Stimulated activated CD4-positive, alpha-beta T cell treated with anti-CD3 and anti-CD28 coated beads, Interleukin-15, amount 100 ng/mL, for 48 hours (primary cell): ENCODE measurements at regions not wholly inside any gene's neighbourhood (a gene's known extent, or its start where the extent isn't known, plus 50 kb on each side); places are given as distances from the start of the nearest gene placed in this dataset.
"Not testable (repeated sequence)": the region's sequence is repeated elsewhere in the genome, so short reads cannot be mapped to it uniquely, and the experiment has no call there.

Experiments used
- DNase-seq, 2 donors: peaks; one replicate each; pipeline ENCODE4 v3.0.0-alpha.2; 2020; ENCODE audit warnings: low read depth in 2 of 2

DNA sequence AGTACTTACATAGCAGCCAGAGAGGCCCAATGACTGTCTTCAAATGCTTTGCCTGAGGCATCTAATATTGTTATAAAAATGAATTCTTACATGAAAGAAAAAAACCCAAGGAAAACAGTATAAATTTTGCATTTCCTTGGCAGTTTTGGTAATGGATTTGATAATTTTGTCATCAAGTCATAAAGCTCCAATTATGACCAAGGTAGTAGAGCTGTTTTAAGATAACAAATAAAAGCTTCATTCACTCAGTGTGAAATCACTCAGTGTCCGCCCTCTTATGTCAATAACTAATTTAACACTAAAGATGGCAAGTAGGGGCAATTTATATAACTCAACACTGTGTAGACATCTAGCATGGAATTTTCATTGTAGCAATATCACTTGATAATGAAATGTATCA is 193.9 kb downstream of the ANKRD7 start:
- no peak for DNase-seq

DNA sequence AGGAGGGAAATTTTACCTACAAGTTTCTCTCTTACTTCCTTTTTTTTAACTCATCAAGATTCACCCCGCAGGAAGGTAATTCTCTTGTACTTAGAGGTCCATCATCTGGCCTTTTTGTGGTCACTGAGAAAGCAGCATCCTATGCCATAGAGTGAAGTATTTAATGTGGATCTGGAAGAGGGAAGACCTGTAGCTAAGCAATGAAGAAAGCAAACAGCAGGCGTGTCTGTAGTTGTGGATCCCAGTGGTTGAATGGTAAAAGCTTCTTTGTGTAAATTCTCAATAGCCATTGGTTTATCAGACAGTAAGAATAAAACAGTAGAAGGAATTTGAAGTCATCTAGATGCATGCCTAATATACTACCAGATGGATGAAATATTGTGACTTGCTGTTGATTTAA is 196.4 kb downstream of the ANKRD7 start:
- no peak for DNase-seq

DNA sequence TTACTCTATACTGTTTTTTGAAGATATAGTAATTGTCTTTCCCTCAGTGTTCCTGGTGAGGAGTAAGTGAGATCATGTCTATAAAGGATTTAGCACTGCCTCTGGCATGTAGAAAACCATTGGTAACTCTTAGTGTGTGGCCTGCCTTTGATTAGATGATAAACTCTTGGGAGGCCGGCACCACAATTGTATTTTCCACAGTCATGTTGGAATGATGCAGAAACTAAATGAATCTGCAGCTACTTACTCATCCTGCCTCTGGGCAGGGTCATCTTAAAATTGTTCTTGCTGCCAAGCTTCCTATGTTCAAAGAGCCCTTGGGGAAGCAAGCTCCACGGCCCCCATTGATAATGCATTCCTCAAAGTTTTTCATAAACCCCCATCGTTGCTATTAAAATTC is 204.6 kb downstream of the ANKRD7 start:
- DNase-seq, result no peak

DNA sequence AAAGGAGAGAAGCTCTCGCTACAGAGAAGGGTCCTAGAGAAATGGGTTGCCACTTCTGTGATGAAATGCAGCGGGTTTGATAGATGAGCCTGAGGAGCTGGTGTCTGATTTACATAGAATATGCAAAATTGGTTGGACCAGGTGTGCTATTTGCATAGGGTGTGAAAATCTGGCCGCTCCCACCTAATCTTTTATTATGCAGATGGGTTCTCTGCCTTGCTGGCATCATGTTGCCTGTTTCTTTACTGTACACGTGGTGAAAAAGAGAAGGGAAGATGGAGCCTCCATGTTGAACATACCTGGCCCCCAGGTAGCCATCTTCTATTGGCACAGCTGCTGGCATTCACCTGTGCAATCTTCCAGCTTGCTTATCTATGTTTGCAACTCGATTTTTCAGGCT is 212.2 kb downstream of the ANKRD7 start:
- DNase-seq, result no peak

DNA sequence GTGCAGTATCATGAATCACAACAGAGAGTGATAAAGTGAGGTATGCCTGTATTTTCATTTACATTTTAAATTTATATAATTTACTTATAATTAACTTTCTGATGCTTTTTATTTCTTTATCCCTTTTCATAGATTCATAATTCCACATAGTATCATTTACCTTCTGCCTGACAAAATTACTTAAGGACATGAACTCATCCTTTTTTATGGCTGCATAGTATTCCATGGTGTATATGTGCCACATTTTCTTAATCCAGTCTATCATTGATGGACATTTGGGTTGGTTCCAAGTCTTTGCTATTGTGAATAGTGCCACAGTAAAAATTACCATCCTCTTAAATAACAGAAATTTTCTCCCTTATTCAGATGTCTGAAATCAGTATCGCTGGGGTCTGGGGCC is 224.5 kb downstream of the ANKRD7 start:
- DNase-seq, result not testable (repeated sequence)

DNA sequence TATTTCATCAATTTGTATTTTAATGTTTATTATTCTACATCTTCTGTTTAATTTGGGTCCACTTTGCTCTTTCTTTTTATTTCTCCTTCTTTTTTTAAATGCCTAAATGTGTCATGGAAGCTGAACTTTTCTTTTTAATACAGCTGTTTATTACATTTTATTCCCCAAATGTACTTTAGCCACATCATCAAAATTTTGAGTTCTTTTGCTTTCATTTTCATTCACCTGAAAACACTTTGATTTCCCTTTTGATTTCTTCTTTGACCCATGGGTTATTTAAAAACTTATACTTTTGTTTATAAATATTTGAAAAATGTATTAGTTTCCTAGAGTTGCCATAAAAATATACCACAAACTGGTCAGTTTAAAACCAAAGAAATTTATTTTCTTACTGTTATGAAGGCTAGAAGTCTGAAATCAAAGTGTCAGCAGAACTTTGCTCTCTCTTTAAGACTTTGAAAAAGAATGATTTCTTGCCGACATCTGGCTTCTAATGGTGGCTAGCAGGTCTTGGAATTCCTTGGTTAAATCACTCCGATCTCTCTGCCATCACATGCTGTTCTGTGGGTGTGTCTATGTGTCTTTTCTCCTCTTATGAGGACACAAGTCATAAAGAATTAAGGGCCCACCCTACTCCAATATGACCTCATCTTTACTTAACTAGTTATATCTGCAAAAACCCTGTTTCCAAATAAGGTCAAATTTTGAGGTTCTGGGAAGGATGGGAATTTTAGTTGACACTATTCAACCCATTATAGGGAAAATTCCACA is 225.5 kb downstream of the ANKRD7 start:
- no peak for DNase-seq

DNA sequence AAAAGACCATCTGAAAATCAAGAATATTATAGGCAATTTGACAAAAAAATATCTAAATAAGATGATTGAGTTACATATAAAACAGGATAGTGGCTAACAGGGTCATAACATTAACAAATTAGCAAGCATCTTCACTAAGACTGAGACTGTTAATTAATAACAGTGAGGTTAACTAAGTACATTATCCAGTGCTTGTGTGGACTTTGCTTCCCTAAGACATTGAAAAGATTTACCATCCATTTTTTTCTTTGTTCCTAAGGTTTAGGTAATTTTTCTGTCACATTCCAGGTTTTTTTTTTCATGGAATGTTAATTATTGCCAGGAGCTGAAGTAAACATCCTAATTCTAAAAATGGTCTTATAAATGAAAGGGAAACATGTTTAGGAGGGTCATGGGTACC is 227.6 kb downstream of the ANKRD7 start:
- no peak for DNase-seq

DNA sequence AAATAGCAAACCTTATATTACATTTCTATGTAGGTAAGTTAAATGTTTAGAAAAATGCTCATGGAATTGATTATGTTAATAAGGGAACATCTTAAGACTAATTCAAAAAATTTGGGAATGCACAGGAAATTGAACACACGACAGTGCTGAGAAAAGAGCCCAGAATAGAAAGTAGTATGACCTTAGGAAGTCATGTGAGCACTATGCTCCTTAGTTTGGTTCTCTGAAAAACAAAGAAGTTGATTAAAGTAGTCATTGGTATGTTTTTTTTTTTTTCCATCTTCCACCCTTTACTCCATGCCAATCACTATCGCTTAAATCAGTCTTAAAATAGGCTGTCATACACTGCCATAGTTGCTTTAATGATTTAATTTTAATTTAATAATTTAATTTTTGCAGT is 242.9 kb downstream of the ANKRD7 start:
- DNase-seq, result no peak

DNA sequence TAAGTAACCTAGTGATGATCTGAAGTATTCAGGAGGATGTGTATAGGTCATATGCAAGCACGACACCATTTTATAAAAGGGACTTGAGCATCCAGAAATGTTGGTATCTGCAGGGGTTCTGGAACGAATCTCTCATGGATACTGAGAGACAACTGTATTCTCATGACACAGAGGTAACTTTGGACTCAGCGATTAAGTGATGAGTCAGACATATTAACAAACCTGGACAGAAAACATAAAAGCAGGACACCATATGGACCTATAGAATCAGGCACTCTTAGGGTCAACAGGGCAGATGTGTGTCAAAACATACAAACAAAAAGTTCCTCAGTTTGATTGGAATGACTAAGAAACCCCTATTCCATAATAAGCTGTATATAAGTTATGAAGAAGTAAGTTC is 248.1 kb downstream of the ANKRD7 start:
- DNase-seq, result no peak

DNA sequence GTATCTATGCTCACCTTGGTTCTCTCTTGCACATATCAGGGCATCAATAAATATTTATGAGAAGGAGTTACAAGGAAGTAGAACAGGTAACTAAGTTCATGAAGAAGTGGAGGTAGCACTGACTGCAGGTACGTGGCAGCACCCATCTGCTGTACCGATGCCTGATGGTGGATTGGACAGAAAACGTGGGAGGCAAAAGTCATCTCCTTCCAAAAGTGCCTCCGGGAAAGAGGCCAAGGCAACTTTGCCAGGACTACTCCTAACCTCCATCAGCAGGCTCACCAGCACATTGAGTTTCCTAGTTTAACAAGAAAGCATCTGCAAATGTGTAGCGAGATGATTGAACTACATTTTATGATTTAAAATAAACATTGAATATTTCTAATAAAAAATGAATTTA is 248.8 kb downstream of the ANKRD7 start:
- no peak for DNase-seq

DNA sequence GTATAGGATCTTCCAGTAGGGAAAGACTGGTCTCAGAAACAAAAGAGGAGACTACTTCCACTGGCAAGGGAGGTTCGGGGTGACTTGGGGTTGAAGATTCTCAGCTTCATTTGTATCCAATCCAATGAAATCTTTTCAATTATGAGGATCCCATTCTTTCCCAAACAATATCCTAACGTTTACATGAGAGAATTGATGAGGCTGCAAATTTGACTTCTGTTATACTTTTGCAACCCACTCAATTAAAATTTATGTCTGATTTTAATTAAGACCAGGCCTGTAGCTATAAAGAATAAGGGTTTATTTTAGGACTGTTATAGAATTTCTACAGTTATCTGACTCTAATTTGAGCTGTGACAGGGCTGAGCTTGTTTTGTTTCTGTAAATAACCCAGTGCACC is 251.5 kb downstream of the ANKRD7 start:
- no peak for DNase-seq

DNA sequence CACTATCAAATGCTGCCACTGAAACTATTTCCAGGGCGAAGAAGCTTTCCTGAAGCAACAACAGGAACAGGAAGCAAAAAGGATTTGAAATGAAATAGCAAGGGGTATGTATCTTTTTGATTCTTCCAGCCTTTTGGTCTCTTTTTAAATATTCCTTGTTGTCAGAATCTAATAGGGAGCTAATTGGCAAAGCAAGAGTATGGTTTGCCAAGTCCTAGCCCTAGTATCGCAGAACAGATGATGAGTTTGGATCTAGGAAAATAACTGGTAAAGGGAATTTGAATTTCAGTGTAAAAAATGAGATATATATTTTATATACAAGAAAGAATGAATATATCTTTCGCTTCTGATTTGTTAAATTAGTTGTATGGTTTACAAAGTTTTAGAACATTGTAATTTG is 252.5 kb downstream of the ANKRD7 start:
- no peak for DNase-seq

DNA sequence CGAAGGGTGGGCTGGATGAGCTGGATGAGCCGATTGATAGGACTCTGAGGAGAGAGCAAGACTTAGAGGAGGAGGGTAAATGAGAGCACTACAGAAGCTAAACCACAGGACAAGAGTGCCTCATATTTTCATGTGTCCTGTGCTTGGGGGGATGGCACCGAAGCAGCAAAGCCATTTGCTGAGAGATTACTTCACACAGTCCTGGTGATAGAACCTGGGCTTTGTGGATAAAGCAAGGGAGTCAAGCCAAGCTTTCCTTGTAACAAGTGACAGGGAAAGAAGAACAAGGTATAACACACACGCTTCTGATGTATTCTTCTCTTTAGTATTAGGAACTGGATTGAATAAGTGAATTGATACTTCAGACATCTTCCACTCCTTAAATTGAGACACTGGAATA is 253.7 kb downstream of the ANKRD7 start:
- DNase-seq, result no peak

DNA sequence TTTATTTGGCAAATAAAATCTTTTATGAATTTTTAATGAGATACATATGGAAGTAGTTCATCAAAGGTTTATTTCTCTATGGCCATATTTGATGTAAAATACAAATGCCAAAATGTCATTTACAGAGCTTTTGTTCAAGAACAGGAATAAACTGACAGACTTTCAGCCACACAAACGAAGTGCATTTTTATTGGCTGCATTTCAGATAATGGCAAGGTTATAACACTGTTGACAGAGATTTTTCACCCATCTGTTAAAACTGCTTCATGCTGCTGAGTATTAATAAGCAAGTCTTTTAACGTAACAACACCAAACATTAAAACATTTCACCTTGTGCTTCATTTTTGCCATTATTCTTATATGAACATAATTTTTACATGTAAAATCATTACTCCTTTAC is 254.4 kb downstream of the ANKRD7 start:
- no peak for DNase-seq

DNA sequence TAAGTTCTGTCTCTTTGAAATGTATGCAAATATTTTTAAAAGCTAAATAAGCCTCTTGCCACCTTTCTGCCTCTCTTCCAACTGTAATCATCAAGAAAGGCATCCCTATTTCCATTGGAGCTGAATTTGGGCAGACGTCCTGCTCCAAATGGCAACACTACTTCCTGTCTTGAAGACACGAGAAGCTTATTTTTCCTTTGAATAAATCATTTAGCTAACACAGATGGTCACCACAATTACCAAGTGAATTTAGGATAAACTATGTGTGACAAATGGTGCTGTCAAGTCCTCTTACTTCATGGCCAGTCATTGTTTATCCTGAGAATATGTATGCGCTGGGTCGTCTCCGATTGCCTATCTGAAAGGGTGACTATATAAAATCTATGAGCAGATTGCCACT is 268.0 kb downstream of the ANKRD7 start:
- no peak for DNase-seq

DNA sequence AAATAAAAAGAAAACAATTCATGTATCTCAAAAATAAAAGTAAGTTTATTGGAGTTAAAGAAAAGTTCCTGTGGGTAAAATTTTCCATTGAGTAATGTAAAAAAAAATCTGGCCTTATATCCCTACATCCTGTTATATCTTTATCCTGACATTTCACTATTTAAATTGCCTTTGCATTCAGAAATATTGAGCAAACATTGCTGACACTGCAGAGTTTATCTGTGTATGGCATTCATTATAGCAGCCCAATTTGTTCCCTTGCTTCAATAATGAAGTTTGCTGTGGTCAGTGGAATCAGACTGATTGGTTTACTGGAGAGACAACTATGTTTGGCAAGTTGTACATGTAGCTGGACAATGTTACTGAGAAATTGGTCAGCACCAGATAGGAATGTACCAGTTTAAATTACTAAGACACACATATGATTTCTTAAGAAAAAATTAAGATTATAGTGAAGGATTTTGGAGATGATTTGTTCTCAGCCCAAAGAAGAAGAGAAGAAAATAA is 271.7 kb downstream of the ANKRD7 start:
- no peak for DNase-seq

DNA sequence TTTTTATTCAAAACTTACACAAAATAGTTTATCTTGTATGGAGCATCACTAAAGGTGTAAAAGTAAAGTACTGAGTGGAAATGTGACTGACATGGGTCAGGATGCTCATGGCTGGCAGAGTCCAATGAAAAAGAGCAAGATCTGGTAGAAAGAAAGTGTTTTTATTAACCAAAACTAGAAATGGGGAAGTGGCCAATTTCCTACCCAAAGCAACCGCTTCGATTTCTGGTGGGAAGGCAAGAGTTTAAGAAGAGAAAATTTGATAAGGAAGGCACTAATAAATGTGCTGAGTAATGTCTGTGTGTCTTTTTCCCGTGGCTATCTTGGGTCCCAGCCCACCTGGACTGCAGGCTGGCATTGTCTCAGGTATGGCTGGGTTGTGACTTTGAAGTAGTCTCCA is 277.7 kb downstream of the ANKRD7 start:
- no peak for DNase-seq

DNA sequence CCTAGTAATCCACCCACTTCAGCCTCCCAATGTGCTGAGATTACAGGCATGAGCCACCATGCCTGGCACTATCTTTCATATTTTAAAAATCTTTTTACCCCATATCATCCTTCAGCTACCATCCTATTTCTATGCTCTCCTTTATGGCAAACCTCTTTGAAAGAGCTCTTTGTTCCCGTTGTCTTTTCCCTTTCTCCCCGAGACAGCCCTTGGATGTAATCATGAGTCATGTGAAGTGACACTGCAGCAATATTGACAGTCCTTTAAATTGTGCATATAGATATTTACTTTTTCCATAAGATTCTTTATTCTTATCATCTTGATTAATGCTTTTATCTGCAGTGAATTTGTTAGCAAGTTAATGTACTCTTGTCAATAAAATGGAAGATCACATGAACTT is 286.6 kb downstream of the ANKRD7 start:
- no peak for DNase-seq

DNA sequence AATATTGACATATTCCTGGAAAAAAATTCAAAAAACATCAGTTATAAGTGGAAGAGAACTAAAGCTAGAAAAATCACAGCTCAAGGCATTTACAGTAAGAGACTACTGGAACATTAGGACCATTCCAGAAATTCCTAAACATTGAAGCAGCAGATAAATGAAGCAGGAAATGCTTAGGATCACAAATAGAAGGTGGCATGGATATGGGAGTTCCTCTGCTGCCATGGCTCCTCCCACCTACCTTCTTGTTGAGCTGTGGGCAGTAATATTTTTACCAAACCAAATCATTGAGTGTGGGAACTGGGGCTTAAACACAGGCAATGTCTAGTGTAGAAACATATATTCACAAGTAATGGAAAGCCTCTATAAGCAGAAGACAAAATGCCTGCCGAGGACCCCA is 292.8 kb downstream of the ANKRD7 start:
- DNase-seq, result no peak

DNA sequence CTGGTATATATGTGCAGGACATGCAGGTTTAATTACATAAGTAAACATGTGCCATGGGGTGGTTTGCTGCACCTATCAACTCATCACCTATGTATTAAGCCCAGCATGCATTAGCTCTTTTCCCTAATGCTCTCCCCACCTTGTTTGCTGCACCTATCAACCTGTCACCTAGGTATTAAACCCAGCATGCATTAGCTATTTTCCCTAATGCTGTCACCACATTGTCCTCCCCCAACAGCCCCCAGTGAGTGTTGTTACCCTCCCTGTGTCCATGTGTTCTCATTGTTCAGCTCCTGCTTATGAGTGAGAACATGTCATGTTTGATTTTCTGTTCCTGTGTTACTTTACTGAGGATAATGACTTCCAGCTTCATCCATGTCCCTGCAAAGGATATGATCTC is 300.5 kb downstream of the ANKRD7 start:
- DNase-seq, result no peak

DNA sequence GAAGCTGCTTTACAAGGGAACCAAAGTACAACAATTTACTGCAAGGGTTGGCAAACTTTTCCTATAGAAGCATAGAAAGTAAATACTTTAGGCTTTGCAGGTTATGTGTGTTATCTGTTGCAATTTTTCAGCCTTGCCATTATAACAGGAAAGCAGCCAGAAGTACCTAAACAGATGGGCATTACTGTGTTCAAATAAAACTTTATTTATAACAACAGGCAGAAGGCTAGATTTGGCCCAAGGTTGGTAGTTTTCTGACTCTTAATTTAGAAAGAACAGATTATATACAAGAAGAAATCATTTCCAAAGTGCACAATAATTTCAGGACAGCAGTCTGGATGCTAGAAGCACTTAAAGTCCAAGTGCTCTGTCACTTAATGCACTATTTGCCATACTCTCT is 307.1 kb downstream of the ANKRD7 start:
- no peak for DNase-seq

DNA sequence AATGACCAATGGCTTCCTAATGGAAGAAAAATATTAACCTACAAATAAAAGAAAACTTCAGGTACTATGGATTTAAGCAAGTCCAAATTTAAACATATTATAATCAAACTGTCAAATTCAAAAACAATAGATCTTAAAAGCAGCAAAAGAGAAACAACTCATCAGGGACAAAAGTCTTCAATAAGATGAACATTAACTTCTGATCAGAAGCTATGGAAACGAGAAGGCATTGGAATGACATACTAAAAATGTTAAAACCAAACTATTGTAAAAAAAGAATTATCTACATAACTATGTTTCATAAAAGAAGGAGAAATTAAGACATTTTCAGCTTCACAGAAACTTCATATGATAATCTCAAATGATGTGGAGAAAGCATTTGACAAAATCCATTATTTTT is 334.7 kb downstream of the ANKRD7 start:
- no peak for DNase-seq

DNA sequence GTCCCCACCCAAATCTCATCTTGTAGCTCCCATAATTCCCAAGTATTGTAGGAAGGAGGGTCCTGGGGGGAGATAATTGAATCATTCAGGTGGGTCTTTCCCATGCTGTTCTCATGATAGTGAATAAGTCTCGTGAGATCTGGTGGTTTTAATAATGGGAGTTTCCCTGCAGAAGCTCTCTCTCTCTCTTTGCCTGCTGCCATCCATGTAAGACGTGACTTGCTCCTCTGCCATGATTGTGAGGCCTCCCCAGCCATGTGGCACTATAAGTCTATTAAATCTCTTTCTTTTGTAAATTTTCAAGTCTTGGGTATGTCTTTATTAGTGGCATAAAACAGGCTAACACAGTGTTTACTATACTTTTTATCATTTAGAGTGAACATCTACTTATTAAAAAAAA is 338.8 kb downstream of the ANKRD7 start:
- DNase-seq, result no peak

DNA sequence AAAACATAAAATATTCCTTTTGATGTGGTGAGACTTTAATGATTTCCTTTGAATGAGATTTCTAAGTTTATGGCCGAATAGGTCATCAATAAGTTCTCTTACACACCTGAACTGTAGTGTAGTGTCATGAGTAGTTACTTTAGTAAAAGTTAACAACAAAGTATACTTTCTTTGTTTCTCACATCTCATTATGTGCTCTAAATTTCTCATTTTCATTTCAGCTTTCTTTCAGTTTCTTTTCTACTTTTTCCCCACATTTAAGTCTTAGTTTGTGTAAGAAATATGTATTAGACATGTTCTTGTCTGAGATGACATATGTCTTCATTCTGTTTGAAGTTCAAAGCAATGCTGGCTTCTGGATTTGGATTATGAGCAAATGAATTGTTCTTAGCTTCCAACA is 348.1 kb downstream of the ANKRD7 start:
- no peak for DNase-seq
